Superior temporal gyrus (tissue), 1 donor: ENCODE measurements at regions not wholly inside any gene's neighbourhood (a gene's known extent, or its start where the extent isn't known, plus 50 kb on each side); places are given as distances from the start of the nearest gene placed in this dataset.
A peak's percentile ranks its signal among the peaks of the same experiment; 100 is the strongest.
"Not testable (repeated sequence)": the region's sequence is repeated elsewhere in the genome, so short reads cannot be mapped to it uniquely, and the experiment has no call there.

Experiments
- DNase-seq: peaks from one replicate; pipeline ENCODE4 v3.0.0-alpha.2; 2016; ENCODE audit errors: extremely low spot score

DNA sequence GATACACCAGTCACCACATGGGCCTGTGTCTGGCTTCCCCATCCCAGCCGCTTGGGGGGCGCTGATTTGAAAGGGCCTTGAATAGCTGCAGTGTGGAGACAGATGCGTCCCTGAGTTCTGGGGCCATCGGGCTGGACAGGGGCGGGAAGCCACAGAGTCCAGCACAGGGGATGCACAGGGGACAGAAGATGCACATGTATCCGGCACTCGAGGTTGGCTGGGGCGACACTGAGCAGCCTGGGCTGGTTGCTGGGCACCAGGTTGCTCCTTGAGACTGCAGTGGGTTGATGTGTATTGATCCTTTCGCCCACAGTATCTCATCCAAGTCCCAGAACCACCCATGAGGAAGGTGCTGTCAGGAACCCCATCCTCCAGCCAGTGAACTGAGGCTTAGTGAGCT, 99.3 kb upstream of the SYT13 start:
- DNase-seq: no peak

DNA sequence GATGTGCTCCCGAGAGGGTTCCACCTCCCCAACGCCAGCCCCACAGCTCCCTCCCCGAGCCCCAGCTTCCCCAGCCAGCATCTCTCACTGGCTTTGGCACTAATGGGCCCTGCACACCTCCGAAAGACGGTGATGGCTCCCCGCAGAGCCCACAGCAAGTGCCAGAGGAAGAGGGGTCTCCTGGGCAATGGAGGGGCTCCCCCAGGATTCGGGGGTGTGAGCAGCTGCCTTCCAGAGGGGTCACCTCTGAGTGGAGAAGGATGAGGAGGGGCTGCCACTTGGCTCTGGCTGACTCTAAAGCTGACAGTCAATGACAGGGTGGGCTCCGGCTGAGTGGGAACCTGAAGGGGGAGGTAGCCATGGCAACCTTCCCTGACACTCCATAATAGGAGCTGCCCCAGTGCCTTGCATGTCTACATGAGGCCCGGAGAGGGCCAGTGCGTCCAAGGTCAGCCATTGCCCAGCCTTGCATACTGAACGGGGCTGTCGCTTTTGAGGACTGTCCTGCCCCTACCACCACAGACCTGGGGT, 98.6 kb upstream of the SYT13 start:
- DNase-seq: no peak

DNA sequence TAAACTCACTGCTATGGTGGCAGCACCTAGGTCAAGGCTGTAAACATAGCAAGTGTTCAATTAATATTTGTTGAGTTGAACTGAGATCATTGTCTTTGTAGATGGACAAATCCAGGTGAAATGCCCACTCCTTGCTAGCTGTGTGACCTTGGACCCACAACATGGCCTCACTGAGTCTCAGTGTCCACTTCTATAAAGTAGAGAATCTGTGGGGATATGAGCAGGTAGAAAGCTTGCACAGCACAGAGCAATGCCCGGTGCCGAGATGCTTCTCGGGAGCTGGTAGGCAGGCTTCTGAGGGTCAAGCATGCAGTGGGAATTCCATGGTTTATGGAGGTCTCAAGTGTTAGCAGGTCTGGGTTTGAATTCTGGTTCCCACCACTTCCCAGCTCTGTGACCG, 97.9 kb upstream of the SYT13 start:
- no peak for DNase-seq

DNA sequence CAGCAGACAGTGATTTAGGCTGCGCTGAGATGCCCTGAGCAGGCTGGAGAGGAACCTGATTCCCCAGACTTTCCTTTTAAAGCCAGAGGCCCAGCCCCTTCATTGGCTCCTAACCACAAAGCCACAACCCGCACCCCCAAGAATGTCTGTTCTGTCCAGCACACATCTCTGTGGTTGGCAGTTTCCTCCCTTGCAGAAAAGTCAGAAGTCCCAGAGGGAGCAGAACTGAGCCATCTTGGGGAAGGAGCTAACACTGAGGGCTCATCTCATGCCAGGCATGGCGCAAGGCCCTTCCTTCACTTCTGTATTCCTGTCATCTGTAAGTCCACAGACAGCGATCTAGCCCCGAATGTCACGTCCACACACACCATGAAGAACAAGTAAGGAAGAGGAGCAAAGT, 97.1 kb upstream of the SYT13 start:
- no peak for DNase-seq

DNA sequence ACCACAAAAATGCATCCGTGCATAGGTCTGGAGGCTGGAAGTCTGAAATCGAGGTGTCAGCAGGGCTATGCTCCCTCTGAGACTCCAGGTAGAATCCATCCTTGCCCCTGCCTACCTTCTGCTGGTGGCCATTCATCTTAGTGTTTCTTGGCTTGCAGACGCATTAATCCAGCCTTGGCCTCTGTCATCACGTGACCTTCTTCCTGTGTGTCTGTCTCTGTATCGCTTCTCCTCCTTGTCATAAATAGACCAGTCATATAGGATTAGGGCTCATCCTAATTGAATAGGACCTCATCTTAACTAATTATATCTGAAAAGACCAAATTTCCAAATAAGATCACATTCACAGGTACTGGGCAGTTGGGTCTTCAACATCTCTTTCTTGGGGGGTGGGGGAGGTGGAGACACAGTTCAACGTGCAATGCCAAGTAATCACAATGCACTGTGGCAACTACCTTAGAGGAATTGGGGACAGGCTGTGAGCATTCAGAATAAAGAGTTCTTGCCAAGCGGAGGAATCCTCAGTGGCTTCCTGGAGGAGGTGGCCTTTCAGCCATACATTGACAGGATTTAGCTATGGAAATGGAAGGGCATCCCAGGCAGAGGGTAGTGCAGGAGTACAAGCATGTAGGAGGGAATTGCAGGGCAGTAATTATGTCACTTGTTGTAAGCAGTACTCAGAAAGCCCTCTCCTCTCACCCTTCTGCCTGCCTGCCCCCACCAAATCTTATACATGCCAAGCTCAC, 96.2 kb upstream of the SYT13 start:
- no peak for DNase-seq

DNA sequence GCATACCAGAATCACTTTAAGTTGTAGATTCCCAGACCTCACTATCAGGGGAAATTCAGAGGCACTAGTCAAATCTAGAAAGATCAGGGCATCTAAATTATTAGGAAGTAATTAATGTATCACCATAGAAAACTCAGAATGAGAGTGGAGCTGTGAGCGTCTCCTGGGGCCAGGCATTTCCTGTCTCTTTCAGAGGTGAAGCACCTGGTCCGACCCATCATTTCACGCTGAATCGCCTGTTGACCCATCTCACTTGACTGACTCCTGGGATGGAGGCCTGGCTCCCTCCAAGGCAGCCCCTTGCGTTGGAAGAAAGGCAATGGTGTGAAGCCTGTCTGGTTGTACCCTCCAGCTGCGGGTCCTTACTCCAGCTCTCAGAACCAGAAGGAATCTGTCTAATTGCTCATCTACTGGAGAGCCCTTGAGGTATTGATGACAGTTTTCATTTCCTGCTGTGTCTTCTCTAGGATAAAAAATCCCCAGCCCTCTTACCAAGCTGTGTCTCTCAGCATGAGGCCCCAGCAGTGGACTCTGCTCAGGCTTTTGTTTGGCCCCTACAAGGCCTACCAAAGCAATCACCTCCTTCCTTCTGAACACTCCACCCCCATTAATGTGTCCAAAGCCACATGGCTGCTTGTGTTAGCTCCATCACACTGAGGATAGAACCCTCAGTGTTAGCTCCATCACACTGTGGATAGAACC, 93.2 kb upstream of the SYT13 start:
- DNase-seq: no peak

DNA sequence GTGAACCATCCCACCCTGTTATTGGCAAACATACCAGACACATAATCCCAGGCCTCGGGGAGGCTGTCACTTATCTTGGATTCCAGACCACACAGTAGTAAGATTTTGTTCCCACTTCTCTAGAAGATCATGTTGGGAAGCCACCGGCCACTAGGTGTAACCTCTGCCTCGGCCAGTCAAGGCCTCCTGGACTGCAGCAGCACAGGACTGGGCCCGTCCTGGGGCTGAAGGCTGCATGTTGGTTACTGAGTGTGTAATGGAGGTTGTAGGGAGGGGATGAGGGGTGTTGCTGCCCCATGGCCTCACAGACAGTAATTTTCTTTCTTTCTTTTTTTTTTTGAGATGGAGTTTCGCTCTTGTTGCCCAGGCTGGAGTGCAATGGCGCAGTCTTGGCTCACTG, 92.4 kb upstream of the SYT13 start:
- DNase-seq: no peak

DNA sequence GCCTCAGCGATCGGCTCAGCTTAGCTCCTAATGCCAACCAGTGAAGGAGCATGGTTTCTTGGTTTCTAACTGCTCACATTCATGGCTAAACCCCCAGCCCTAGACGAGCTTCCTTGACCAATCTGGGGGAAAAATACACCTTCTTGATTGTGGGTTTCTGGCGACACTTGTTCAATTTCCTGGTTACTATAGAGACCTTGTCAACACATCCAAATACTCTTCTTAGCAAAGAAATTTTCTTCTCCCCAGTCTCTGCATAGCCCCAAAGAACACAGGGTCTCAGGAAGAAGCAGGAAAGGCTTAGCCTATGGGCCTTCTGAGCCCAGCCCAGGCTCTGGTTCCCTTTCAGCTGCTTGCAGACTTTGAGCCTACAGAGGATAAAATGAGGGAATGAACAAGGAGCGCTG, 88.5 kb upstream of the SYT13 start:
- no peak for DNase-seq

DNA sequence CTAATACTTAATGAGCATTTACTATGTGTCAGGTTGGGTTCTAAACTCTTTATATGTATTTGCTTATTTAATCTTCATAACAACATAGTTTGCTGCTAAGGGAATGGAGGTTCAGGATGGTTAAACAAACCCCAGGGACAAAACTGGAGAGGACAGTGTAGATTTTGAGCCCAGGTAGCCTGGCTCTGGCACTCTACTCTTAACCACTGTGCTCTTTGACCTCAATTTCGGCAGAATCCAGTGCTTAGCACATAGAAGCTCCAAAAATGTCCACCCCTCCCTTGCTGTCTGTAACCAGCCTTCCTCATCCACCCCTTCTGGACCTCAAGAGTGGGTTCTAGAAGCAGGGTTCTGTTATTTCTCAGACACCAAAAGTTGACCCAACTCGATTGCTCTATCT, 88.0 kb upstream of the SYT13 start:
- no peak for DNase-seq

DNA sequence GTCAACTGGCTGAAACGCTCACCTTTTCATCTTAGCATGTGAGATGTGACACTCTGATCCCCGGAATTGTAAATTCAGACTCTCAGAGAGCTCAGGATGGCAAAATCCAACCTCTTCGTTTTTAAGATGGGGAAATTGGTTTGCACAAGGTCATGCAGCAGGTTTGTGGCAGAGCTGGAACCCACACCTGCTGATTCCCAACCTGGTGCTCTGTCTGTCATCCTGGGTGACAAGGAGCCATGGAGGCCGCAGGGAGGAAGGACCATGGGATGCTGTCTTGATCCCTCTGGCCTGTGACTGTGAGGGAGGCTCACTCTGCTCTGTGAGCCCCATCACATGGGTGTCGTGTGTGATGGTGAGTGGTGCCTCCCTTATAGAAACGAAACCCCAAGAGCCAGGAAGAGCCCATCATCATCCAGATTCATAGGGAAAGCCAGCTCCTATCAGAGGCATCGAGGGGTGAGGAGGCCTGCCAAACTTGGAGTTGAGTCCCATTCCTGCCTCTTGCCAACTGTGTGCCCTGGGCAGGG, 87.4 kb upstream of the SYT13 start:
- DNase-seq: no peak

DNA sequence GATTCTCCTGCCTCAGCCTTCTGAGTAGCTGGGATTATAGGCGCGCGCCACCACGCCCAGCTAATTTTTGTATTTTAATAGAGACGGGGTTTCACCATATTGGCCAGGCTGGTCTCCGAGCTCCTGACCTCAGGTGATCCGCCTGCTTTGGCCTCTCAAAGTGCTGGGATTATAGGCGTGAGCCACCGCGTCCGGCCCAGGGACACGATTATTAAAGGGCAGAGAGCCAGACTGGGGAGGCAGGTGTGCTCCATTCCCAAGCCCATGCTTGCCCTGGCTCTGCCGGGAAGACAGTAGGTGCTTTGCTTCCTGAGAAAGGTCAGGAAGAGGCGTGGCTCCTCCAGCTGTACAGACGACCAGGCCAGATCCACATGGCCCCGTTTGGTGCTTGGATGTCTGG, 86.3 kb upstream of the SYT13 start:
- DNase-seq: not testable (repeated sequence)

DNA sequence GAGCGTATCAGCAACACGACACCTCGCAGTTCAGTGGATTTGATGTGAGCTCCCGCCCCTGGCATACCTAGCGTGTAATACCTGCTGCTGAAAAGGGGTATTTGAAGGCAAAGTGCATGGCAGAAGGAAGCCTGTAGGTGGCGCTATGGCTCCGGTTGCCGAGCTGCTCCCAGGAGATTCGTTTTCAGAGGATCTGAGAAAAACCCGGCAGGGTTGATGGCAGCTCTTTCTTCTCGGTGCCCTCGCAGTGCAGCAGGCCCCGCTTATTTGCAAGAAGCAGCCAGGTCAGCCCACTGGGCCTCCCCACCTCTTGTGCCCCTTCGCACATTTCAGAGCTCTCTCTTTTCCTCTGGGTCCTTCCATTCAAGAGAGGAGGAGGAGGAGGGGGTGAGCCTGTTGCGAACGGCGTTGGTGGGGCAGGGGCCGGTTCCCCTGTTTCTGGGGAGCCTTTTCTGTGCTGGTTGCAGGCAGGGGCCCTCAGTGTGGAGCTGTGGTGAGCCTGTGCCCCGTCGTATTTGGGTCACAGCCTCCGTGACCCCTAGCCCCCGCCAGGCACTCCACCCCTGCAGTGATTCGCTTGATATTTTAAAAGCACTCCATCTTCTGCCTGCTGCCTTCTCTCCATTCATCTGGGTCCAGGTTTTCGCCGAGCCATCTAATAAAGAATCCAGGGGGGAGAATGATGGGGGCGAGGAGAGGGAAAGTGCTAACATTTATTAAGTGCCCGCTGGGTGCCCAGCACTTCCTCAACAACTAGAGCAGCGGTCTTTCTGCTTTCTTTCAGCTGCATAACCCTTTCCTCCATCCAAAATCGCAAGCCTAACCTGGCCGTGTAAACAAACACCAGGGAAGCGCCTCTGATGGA, 85.3 kb upstream of the SYT13 start:
- DNase-seq: peak; percentile 90

DNA sequence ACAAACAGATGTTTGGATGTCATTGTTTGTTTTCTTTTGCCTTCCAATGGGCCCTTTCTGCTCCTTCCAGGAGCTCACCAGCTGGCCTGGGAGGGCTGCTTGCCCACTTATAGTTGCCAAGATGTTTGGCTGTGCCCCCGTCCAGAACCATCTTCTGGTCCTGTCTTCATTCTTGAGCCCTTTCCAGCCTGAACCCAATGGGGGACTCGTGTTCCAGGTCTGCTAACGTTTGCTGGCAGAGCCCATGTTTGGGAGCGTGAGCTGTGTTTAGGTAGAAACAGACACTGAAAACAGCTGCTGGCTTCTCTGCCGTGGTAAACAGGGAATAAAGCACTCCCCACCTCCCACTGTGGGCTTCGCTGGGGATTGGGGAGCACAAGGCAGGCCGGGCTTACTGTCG, 83.2 kb upstream of the SYT13 start:
- DNase-seq: no peak

DNA sequence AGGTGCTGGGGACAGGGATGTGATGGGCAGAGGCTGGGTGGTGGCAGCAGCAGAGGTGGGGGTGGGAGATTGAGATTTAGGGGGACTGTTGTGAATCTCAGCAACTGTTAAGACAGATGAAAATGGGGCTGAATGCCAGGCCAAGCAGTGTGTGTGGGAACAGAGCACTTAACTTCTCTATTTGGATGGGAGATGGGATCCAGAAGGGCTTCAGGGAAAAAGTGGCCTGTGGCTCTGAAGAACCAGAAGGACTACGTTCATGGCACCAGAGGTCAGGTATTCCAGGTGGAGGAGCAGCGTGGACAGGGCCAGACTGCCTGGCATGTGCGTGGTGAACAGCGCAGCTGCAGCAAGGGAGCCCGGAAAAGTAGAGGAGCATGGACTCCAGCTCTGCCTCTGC, 82.6 kb upstream of the SYT13 start:
- DNase-seq: no peak

DNA sequence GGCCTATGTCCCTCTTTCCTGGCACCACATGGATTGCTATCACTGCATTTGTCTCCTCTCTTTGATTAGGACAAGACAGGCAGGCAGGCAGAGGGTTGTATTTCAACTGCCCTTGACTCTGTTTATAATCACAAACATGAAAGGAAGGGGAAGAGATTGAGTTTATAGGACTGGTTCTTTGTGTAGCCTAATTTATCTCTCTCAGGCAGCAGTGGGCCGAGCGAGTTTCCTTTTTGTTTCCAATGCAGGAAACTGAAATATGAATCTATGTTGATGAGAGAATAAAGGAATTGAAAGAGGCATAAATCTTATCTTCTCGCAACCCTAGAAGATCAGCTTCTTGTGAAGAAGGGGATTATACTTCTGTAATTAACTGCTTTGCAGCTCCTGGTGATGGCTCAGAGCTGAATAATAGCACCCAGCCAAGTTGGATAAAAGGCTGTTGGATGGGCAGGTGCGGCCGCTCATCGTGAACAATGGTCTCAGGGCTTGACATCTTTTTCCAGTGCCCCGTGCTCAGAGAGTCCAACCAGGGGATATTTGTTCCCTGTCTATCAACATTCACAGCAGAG, 80.6 kb upstream of the SYT13 start:
- DNase-seq: no peak

DNA sequence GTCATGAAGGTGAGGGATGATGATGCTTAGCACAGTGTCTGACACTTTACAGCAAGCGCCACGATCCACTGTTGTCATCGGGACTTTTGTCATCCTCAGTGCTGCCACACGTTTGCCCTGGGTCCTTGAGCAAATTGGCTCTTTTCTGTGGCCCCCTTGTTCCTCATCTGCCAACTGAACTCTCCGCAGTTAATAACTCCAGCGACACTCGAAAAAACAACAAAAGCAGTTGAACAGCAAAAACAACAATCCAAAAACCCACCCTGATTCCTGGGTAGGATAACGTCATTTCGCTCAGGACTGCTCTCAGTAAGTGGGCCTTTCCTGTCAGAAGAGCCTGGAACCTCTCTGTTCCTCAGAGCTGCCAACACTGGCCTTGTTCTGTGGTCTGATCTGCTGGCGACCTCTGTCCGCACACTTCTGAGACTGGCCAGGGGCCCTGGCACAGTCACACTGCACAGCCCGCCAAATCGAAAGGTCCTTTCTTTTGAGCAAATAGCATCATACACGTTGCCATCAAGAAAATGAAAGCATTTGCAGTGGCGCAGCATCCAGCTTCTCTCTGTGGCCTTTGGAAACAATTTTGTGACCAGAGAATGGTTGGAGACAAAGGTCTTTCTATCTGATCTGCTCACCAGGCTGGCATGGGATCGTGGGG, 79.9 kb upstream of the SYT13 start:
- DNase-seq: peak; percentile 28

DNA sequence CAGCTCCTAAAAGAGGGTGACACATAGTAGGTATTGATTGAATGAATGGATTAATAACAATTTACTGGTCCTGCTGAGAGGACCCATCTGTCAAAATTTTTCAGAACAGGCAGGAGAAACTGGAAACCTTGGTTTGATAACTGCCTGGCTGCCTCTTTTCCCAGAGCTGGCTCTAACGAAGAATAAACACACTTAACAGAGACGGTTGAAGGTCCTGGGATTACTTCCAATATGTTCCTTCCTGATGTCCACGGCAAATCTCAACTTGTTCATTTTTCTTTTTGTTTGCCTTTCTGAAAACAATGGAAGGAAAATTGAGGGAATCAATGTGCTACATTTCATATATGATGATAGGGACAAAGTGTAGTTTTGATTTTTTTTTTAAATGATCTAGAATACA, 76.5 kb upstream of the SYT13 start:
- DNase-seq: no peak

DNA sequence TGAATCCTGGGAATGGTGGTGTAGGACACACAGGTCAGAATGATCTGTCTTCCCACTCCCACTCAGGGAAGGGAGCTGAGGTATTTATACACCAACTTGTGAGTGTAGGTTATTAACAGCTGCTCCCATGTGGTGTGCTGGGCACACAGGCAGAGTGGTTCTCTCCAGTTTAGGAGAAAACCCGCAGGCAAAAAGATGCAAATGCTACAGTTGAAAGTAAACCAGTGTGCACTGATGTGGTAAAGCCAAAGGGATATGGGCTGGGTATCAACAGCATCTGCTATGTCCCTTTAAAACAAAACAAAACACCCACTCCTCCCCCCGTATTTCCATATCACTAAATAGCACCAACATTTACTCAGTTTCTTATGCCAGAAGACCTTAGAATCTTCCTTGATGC, 75.4 kb upstream of the SYT13 start:
- no peak for DNase-seq

DNA sequence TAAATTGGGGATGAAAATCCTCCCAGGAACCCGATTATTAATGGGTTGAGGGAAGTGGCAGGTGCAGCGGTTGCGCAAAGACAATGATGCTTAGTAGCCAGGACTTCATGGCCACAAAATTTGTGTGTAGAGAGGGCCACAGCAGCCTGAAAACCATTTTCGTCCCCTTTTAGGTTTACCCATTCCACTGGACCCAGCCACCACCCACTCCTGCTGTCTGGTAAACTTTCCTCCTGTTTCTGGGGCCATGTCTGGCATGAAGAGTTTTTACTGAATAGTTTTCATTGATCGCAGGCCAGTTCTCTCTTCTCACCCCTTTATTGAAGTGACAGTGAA, 69.5 kb upstream of the SYT13 start:
- DNase-seq: no peak

DNA sequence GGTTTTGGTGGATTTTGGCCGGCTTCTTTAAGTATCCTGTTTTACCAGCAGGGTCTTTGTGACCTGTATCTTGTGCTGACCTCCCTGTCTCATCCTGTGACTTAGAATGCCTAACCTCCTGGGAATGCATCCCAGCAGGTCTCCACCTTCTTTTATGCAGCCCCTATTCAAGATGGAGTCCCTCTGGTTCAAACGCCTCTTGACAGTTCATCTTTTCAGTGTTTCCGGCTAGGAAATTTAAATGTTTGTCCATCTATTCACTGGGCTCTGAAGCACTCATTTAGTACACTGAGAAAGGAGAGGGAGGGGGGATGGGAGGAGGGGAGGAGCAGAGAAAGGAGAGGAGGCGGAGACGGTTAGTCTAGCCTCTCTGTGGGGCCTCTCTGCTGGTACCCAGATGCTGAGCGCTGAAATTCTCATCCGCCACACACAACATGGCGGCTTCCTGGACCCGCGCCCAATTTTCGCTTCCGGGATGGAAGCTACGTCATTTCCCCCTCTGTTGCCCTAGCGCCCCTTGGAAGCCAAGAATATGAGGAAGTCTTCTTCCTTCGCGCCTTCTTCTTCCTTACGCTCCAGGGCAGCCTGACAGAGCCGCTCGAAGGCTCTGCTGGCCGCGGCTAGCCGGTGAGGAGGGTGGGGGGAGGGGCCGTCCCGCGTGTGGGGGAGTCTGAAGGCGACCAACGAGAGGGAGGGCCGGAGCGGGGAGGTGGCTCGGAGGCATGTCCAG, 69.0 kb upstream of the SYT13 start:
- peak; percentile 91 for DNase-seq

DNA sequence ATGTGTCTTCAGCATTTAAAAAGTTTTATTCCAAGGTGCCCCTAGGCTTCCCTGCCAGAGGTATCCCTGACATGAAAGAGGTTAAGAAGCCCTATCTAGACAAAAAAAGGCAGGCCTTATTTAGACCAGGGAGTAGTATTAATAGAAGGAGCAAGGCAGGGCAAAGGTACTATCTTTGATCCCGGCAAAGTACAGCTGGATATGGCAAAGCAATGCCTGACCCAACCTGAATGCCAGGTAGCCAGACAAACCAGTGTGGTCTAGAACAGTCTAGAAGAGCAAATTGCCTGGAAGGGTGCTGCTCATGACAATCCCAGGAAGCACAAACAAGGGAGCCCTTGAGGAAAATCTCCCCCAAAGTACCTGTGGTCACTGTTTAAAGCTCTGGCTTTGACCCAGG, 62.6 kb upstream of the SYT13 start:
- no peak for DNase-seq
